ENCODE measurements at regions not wholly inside any gene's neighbourhood (a gene's known extent, or its start where the extent isn't known, plus 50 kb on each side); places are given as distances from the start of the nearest gene placed in this dataset.
"Not testable (repeated sequence)": the region's sequence is repeated elsewhere in the genome, so short reads cannot be mapped to it uniquely, and the experiment has no call there.

- DNase-seq, result no peak
These were observed 567.4 kb upstream of the TMPRSS15 start for GRCh38 chr21:18970941-18971340.

- DNase-seq, result no peak
These were observed 582.0 kb upstream of the TMPRSS15 start for GRCh38 chr21:18985584-18985983.

GRCh38 chr21:18986197-18986596 is 582.6 kb upstream of the TMPRSS15 start:
- no peak for DNase-seq

GRCh38 chr21:18987520-18988026 is 584.0 kb upstream of the TMPRSS15 start:
- no peak for DNase-seq

- DNase-seq, result no peak
These were observed 586.4 kb upstream of the TMPRSS15 start for GRCh38 chr21:18989953-18990495.

- DNase-seq, result no peak
These were observed 588.3 kb upstream of the TMPRSS15 start for GRCh38 chr21:18991846-18992245.

- no peak for DNase-seq
These were observed 606.7 kb upstream of the TMPRSS15 start for GRCh38 chr21:19010251-19010650.

GRCh38 chr21:19010996-19011395 is 607.4 kb upstream of the TMPRSS15 start:
- DNase-seq, result no peak

GRCh38 chr21:19011451-19011850 is 607.9 kb upstream of the TMPRSS15 start:
- no peak for DNase-seq

- DNase-seq, result no peak
These were observed 610.3 kb upstream of the TMPRSS15 start for GRCh38 chr21:19013916-19014315.

GRCh38 chr21:19018529-19018928 is 614.9 kb upstream of the TMPRSS15 start:
- no peak for DNase-seq

- DNase-seq, result no peak
These were observed 619.4 kb upstream of the TMPRSS15 start for GRCh38 chr21:19022978-19023377.

- DNase-seq, result no peak
These were observed 623.3 kb upstream of the TMPRSS15 start for GRCh38 chr21:19026911-19027310.

- DNase-seq, result no peak
These were observed 626.2 kb upstream of the TMPRSS15 start for GRCh38 chr21:19029816-19030215.

- no peak for DNase-seq
These were observed 628.4 kb upstream of the TMPRSS15 start for GRCh38 chr21:19031953-19032352.

GRCh38 chr21:19034041-19034440 is 630.5 kb upstream of the TMPRSS15 start:
- no peak for DNase-seq

GRCh38 chr21:19034560-19034959 is 631.0 kb upstream of the TMPRSS15 start:
- no peak for DNase-seq

GRCh38 chr21:19045876-19046275 is 642.3 kb upstream of the TMPRSS15 start:
- DNase-seq, result no peak

- DNase-seq, result no peak
These were observed 644.6 kb upstream of the TMPRSS15 start for GRCh38 chr21:19048098-19048672.

- no peak for DNase-seq
These were observed 646.0 kb upstream of the TMPRSS15 start for GRCh38 chr21:19049567-19049966.

GRCh38 chr21:19065164-19065563 is 661.6 kb upstream of the TMPRSS15 start:
- DNase-seq, result no peak

- DNase-seq, result no peak
These were observed 672.4 kb upstream of the TMPRSS15 start for GRCh38 chr21:19076031-19076430.

GRCh38 chr21:19109694-19110093 is 706.1 kb upstream of the TMPRSS15 start:
- DNase-seq, result no peak

- not testable (repeated sequence) for DNase-seq
These were observed 715.7 kb upstream of the TMPRSS15 start for GRCh38 chr21:19119259-19119658.

- DNase-seq, result no peak
These were observed 717.0 kb upstream of the TMPRSS15 start for GRCh38 chr21:19120591-19120990.

All from NCI-H748 treated with DMSO at 0.1 percent for 48 hours (cell line).